ENCODE measurements at regions not wholly inside any gene's neighbourhood (a gene's known extent, or its start where the extent isn't known, plus 50 kb on each side); places are given as distances from the start of the nearest gene placed in this dataset.

DNA sequence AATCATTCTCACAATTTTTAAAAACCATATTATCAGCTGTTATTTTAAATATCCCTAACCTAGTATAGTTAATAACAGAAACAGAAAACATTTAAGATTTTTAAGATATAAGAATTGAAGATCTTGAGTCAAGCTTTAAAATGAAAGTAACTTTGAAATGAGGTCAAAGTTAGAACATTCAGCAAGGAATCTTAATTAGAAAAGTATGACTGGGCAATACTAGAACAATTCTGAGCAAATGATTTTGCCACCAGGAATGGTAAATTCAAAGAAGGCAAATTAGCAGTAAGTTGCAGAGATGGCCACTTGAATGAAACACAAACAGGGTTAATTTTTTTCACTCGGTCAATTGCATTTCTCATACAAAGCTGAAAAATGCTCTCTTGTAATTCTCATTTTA lies 117.9 kb downstream of the NXNL2 start:
- TF ChIP-seq POLR2A (IDR thresholded peaks at IDR 0.05) = no peak
- TF ChIP-seq, protein P1, sequence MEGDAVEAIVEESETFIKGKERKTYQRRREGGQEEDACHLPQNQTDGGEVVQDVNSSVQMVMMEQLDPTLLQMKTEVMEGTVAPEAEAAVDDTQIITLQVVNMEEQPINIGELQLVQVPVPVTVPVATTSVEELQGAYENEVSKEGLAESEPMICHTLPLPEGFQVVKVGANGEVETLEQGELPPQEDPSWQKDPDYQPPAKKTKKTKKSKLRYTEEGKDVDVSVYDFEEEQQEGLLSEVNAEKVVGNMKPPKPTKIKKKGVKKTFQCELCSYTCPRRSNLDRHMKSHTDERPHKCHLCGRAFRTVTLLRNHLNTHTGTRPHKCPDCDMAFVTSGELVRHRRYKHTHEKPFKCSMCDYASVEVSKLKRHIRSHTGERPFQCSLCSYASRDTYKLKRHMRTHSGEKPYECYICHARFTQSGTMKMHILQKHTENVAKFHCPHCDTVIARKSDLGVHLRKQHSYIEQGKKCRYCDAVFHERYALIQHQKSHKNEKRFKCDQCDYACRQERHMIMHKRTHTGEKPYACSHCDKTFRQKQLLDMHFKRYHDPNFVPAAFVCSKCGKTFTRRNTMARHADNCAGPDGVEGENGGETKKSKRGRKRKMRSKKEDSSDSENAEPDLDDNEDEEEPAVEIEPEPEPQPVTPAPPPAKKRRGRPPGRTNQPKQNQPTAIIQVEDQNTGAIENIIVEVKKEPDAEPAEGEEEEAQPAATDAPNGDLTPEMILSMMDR (IDR thresholded peaks at IDR 0.05) = no peak

Measured in ovary (tissue), 3 donors.